Gastroesophageal sphincter (tissue), 3 donors: ENCODE measurements at regions not wholly inside any gene's neighbourhood (a gene's known extent, or its start where the extent isn't known, plus 50 kb on each side); places are given as distances from the start of the nearest gene placed in this dataset.

Experiments
- EP300 ChIP-seq: sonication (generic); formaldehyde crosslinking; IDR thresholded peaks from one replicate; pipeline ENCODE4 v1.6.1; 2017; ENCODE audit warnings: antibody characterized with exemption, mild to moderate bottlenecking
- POLR2A ChIP-seq, 2 donors: fragments of 450-650 bp; IDR thresholded peaks; one replicate each; pipeline ENCODE4 v1.6.1; 2017; ENCODE audit warnings: antibody characterized with exemption in 2 of 2, mild to moderate bottlenecking in 2 of 2, moderate library complexity in 1 of 2
- POLR2AphosphoS5 ChIP-seq: sonication (generic); formaldehyde crosslinking; IDR thresholded peaks from one replicate; pipeline ENCODE4 v1.6.1; 2017; ENCODE audit warnings: antibody characterized with exemption
- TF ChIP-seq, protein P1 (sequence below), 4 experiments: fragments of 200-600 bp in 2 of 4; fragments of 450-650 bp in 2 of 4; sonication (generic) in 1 of 4; IDR thresholded peaks; one replicate each; pipeline ENCODE4 v1.5.1; 2017 to 2019; ENCODE audit warnings: antibody characterized with exemption in 4 of 4, mild to moderate bottlenecking in 2 of 4, moderate library complexity in 2 of 4

DNA sequence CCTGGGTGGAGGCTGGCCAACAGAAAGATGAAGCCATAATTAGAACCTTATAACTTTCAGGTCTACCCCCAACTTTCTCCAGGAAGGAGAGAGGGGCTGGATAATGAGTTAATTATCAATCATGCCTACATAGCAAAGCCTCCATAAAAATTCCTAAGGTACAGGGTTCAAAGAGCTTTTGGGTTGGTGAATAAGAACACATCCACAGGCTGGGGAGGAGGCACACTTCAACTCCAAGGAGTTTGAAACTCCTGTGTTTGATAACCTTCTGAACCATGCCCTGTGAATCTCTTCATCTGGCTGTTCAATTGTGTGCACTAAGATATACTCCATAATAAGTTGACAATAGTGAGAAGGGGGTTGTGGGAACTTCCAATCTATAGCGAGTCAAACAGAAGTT lies 552.3 kb downstream of the TDRD15 start:
- TF ChIP-seq, protein P1, sequence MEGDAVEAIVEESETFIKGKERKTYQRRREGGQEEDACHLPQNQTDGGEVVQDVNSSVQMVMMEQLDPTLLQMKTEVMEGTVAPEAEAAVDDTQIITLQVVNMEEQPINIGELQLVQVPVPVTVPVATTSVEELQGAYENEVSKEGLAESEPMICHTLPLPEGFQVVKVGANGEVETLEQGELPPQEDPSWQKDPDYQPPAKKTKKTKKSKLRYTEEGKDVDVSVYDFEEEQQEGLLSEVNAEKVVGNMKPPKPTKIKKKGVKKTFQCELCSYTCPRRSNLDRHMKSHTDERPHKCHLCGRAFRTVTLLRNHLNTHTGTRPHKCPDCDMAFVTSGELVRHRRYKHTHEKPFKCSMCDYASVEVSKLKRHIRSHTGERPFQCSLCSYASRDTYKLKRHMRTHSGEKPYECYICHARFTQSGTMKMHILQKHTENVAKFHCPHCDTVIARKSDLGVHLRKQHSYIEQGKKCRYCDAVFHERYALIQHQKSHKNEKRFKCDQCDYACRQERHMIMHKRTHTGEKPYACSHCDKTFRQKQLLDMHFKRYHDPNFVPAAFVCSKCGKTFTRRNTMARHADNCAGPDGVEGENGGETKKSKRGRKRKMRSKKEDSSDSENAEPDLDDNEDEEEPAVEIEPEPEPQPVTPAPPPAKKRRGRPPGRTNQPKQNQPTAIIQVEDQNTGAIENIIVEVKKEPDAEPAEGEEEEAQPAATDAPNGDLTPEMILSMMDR (IDR thresholded peaks at IDR 0.05): no peak
- TF ChIP-seq POLR2A (IDR thresholded peaks at IDR 0.05) (no peak), EP300 (no peak), POLR2AphosphoS5 (no peak)
